ENCODE measurements at regions not wholly inside any gene's neighbourhood (a gene's known extent, or its start where the extent isn't known, plus 50 kb on each side); places are given as distances from the start of the nearest gene placed in this dataset.
"Not testable (repeated sequence)": the region's sequence is repeated elsewhere in the genome, so short reads cannot be mapped to it uniquely, and the experiment has no call there.

DNA sequence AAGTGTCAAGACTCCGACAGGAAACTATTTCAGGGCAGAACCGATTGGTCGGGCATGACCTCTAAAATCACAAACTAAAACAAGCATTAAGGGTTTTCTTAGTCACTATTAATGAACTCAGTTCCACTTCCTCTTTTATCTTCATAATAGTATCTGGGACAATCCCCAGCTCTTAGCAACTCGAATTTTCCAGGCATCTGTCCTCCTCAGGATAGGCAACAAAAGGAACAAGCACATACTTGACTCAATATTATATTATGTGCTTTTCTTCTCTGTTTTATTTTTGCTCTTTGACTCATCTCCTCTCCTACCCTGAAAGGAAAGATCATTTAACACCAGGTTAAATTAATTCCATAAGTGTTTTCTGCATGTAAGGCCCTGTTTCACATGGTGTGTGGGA, 638.3 kb upstream of the TBX3 start:
- no peak for DNase-seq (ENCODE audit: low spot score)

- no peak for DNase-seq (ENCODE audit: low spot score)
Measured at GRCh38 chr12:115320967-115321366, 637.0 kb upstream of the TBX3 start.

GRCh38 chr12:115320451-115320850, 636.5 kb upstream of the TBX3 start:
- no peak for DNase-seq (ENCODE audit: low spot score)

- no peak for DNase-seq (ENCODE audit: low spot score)
Measured at GRCh38 chr12:115319446-115320040, 635.6 kb upstream of the TBX3 start.

DNA sequence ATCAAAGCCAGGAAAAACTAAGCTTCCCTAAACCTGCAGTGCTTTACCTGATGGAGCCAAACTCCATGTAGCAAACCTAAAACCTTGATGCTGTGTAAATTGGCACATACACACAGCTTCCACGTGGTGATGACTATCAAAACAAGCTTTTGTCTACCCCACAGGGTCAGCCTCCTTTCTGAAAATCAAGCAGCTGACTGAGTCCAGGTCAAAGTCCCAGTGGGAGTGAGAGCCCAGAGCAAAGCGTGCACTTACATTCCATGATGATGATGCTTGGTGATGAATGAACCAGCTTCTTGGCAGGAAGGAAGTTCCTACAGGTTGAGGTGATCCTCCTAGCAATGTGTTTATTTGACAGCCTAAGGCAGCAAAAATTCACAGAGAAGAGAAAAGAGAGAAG, 630.0 kb upstream of the TBX3 start:
- no peak for DNase-seq (ENCODE audit: low spot score)

GRCh38 chr12:115312901-115313300, 628.9 kb upstream of the TBX3 start:
- no peak for DNase-seq (ENCODE audit: low spot score)

- no peak for DNase-seq (ENCODE audit: low spot score)
Measured at GRCh38 chr12:115311875-115312274, 627.9 kb upstream of the TBX3 start.

DNA sequence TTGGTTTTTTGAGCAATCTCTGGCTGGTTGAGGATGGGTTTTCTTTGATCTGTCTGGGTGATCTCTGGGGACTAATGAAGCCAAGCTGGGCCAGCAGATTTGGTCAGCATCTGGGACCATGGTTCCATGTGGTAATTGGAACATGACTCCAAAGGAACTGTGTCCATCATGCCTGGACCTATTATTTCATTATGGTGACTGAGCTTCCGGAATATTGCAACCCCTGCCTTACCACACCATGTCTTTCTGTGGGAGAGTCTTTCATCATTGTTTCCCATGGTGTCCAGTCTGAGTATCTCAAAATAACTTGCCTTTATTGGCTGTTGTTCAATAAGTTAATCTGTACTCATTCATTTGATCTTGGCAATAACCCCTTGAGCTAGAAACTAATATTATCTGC, 624.9 kb upstream of the TBX3 start:
- no peak for DNase-seq (ENCODE audit: low spot score)

- DNase-seq (ENCODE audit: low spot score): no peak
Measured at GRCh38 chr12:115306380-115306779, 622.4 kb upstream of the TBX3 start.

DNA sequence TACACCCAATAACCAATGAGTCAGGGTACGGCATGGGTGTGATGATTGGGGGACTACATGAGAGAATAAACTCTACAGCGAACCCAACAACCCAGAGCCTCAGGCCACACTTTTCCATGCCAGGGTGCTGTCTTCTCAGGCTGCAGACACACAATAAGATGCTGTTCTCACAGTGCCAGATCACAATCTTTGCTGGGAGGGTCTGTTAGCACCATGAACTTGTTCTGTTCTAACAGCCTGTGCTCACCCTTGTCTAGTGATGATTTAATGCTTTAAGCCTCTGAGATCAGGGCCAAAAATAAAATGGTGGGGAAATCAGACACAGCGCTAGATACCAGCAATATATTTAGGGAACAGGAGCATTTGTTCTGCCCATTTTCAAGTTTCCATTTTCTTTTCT, 621.9 kb upstream of the TBX3 start:
- DNase-seq (ENCODE audit: low spot score): no peak

- no peak for DNase-seq (ENCODE audit: low spot score)
Measured at GRCh38 chr12:115305275-115305674, 621.3 kb upstream of the TBX3 start.

GRCh38 chr12:115303723-115304309, 619.8 kb upstream of the TBX3 start:
- no peak for DNase-seq (ENCODE audit: low spot score)

DNA sequence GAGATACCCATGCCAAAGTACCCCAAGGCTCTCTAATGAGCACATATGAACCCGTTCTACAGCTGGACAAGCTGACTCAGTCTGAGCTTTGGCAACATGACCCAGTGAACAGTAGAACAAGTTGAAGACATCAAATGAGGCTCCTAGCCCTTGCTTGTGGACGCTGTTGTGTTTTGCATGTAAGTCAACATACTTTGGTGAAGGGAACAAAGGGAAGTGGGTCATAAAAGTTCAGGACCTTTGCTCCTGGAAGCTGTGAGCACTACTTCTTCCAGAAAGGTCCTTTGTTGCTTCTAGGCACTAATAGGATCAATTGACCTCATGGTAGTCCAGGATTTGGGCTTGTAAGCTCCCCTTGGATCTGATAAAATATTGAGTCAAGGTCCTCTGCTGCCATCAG, 613.5 kb upstream of the TBX3 start:
- DNase-seq (ENCODE audit: low spot score): no peak

- no peak for DNase-seq (ENCODE audit: low spot score)
Measured at GRCh38 chr12:115296613-115297198, 612.7 kb upstream of the TBX3 start.

- DNase-seq (ENCODE audit: low spot score): no peak
Measured at GRCh38 chr12:115295886-115296285, 611.9 kb upstream of the TBX3 start.

DNA sequence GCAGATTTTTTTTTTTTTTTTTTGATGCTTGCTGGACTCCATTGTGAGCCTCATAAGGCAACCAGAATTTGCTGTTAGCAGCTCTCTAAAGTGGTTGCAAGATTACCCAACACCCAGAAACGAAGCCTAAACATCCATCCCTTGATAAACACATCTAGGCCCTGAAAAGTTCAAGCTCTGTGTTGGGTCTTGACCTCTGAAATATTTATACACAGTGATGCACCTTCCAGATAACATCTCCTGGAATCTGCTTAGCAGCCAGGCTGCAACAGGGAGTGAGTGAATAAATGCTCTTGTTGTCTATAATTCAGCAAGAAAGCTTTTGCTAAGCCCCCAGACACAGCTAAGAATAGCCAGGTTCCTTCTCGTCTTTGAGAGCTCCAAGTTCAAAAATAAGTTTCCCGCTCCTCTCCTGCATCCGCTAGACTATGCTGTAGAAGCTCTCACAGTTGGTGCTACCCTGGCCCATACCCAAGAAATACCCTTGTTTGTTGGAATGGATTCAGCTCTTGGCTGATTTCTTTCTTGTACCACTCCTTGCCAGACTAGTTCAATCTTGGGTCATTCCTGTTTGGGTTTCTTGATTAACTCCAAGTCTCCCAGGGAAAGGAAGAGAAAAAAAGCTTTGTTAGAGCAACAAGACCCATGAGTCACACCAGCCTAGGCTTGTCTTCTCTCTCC, 610.6 kb upstream of the TBX3 start:
- DNase-seq (ENCODE audit: low spot score): peak; percentile 44

GRCh38 chr12:115285429-115285828, 601.5 kb upstream of the TBX3 start:
- not testable (repeated sequence) for DNase-seq (ENCODE audit: low spot score)

GRCh38 chr12:115273456-115273855, 589.5 kb upstream of the TBX3 start:
- no peak for DNase-seq (ENCODE audit: low spot score)

GRCh38 chr12:115268451-115268850, 584.5 kb upstream of the TBX3 start:
- DNase-seq (ENCODE audit: low spot score): no peak

DNA sequence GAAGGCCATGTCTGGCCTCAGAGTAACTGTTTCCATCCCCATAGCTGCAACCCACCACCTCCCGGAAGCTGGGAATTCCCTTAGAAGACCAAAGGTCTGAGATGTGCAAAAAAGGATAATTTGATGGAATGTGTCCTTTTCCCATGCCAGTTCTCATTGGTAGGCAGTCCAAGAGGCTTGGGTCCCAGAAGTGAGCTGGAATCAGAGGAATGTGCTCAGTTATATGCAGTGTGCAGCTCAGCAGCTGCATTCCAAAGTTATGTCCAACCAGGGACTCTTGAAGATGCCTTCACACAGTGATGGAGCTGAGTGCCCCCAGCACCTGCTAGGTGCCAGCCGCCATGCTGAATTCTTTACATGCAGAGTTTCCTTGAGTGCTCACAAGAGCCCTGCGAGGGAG, 583.9 kb upstream of the TBX3 start:
- DNase-seq (ENCODE audit: low spot score): no peak

DNA sequence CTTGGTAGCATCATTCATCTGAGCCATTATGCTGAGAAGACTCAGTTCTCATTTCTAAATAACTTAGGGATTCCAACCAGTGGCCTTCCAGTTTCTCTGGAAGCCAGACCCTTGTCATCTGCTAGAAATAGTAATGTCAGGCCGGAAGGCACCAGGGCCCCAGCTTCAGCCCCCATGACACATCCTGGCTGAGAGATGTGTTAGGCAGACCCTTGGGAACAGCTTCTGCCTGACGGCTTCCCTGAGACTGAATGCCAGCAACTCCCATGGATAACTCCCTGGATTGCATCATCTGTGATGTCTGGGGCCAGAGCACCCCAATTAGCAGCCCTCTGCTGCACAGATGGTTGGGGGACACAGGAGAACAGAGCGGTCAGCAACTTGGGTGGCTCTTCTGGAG, 583.5 kb upstream of the TBX3 start:
- DNase-seq (ENCODE audit: low spot score): no peak

- no peak for DNase-seq (ENCODE audit: low spot score)
Measured at GRCh38 chr12:115264605-115265004, 580.6 kb upstream of the TBX3 start.
